NOMO-1 (cell line): ENCODE measurements at regions not wholly inside any gene's neighbourhood (a gene's known extent, or its start where the extent isn't known, plus 50 kb on each side); places are given as distances from the start of the nearest gene placed in this dataset.
A peak's percentile ranks its signal among the peaks of the same experiment; 100 is the strongest.

ENCODE experiments used
- DNase-seq, 2 experiments: peaks; one replicate each; lab custom pipeline; 2025; ENCODE audit not compliant: unreplicated experiment in 2 of 2; lab: John Stamatoyannopoulos, UW

- peak; percentile 21 to 60 for DNase-seq
Observed at GRCh38 chr2:217160978-217161973, 301.4 kb upstream of the TNP1 start.

GRCh38 chr2:217160103-217160743 lies 300.4 kb upstream of the TNP1 start:
- peak in 1 of 2 experiments; percentile 41 for DNase-seq

GRCh38 chr2:217158928-217159327 lies 299.1 kb upstream of the TNP1 start:
- DNase-seq: no peak

GRCh38 chr2:217157581-217157980 lies 297.7 kb upstream of the TNP1 start:
- DNase-seq: no peak

DNA sequence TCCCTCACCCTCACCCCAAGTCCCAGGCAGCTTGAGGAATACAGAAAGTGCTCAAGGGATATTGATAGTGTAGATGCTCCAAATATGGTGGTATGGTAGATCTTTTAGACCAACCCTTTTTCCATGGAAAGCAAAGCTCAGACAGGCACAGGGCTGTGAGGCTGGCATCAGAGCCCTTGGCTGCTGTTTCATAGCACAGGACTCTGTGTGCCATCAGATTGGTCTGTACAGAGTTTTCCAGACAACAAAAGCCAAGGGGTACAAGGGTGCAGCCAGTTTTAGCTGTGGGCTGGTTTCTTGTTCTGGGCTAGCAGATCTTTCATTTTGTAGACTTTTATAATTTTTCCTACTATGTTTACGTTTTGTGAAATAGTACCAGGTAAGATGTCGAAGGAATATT lies 296.9 kb upstream of the TNP1 start:
- DNase-seq: no peak

DNA sequence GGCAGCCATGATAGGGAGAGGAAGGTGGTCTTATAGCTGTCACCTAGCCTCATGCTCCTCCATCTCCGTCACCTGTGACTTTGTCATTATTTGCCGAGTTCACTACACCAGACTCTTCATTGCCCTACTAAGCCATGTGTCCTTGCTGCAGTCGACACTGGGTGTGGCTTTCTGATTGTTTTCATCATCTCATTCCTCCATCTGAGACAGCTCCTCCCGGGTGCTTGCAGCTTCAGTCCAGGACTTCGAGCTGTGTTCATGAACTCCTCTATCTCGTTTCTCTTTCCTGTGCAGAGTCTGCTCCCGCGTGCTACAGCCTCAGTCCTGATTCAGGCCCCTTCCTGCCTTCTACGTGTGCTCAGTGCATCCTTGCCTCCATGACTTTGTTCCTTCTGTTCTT lies 295.1 kb upstream of the TNP1 start:
- DNase-seq: no peak

DNA sequence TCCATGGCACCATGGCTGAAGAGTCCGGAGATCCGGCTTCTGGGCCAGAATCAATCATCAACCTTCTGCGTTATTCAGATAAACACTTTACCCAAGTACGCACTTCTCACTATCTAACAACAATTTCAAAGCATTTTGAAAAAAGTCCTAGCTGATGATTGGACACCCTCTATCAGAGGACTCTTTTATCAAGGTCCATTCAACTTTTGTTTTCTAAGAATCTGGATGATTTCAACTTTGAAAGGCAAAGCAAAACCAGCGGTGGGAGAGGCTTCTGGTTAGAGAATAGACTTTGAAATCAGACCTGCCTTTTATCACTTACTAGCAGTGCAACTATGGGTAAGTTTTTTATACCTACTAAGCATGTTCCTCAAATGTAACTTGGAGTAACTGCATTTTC lies 293.6 kb upstream of the TNP1 start:
- no peak for DNase-seq

- DNase-seq: no peak
Observed at GRCh38 chr2:217152831-217153230, 293.0 kb upstream of the TNP1 start.

DNA sequence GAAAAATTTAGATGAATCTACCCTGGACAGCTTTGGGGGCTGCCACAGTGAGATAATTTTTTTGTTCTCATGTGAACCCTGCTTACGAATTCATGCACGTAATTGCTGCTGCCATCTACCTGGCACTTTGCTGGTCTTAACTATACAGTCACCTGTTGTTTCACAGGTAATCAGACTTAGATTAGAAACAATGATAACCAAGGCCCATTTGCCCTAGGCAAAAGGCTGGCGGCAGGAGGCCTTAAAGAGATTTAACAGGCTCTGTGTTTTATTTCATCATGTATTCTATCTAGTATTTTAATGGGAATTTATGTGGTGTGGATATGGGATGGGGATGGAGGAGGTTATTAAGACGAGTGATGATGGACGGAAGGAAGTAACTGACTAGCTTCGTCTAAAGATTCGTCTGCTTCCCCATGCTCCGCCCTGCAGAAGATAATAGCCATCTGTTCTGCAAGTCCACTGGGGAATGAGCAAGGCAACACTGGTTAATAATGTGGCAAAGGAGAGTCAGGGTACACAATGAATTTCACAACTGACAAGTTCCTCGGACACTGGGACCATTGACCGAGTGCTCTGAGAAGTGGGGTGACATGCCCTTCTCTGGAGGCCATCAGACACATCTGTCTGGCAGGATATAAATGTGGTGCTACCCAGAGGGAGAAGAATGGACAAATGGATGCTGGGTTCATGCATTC lies 291.8 kb upstream of the TNP1 start:
- no peak for DNase-seq

DNA sequence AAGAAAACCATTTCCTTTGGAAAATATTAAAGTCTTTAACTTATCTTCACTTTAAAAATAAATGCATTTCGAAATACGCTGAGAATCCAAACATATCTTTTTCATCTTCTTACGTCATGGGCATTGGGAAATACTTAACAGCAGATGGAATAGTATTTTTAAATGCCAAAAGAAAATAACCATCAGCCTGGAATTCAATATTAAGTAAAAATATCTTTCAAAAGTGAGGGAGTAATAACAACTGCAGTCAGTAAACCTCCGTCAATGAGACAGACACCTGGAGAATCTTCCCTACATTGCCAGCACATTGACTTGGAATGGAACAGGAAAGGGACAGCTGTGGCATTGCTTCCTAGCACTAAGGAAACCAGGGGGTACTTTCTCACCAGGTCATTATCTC lies 290.4 kb upstream of the TNP1 start:
- no peak for DNase-seq

- DNase-seq: no peak
Observed at GRCh38 chr2:217149087-217149660, 289.3 kb upstream of the TNP1 start.

DNA sequence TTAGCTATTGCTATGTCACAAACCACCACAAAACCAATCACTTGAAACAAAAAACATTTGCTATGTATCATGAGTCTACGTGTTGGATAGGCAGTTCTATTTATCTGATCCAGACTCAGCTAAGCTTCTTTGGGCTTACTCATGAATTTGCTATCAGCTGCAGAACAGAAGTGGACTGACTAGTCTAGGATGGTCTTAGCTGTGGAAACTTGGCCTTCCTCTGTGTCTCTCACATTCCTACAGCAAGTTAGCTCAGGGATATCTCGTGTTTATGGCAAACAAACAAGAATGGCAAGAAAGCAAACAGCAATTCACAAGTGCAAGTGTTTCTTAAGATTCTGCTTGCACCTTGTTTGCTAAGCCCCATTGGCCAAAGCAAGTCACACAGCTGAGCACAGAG lies 288.0 kb upstream of the TNP1 start:
- no peak for DNase-seq

- DNase-seq: no peak
Observed at GRCh38 chr2:217146956-217147355, 287.1 kb upstream of the TNP1 start.

- no peak for DNase-seq
Observed at GRCh38 chr2:217142649-217143266, 282.9 kb upstream of the TNP1 start.

DNA sequence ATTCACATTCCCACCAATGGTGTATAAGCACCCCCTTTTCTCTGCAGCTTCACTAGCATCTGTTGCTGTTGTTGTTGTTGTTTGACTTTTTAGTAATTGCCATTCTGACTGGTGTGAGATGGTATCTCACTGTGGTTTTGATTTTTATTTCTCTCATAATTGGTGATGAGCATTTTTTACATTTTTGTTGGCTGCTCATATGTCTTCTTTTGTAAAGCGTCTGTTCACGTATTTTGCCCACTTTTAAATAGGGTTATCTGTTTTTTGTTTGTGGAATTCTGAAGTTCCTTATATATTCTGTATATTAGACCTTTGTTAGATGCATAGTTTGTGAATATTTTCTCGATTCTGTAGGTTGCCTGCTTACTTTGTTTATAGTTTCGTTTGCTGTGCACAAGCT lies 278.4 kb upstream of the TNP1 start:
- no peak for DNase-seq

DNA sequence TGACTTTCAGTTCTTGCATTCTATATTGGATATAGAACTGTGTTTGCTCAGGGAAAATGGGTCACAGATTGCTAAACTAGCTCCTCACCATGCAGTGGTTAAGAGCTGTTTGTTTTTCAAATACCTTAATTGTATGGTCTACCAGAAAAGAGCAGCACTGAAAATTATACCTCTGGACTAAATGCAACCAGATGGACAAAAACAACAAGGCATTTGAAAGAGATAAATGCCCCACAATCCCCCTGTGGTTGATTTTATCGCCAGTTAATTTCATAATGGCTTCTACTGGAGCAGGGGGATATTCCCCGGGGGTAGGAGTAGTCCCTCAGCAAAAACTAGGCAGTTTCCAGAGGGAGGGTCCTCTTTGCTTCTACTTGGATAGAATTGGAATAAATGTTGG lies 267.9 kb upstream of the TNP1 start:
- no peak for DNase-seq

DNA sequence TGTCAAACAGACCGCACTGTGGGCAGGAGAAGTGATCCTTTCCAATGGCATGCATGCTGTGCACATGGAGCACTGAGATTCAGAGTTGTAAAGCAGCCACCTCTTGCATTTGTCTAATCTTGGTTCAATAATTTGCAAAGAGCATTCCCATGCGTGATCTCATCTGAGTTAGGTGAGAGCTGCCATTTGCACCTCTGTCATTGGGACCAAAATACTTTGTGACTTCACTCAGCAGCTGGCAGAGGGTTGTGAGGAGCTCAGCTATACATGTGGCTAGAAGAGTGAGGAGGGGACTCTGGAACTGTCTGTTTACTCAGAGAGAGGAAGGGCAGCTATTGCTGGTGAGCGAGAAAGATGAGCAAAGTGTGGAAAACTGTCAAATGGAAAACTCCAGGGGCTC lies 265.1 kb upstream of the TNP1 start:
- no peak for DNase-seq

GRCh38 chr2:217124050-217124449 lies 264.2 kb upstream of the TNP1 start:
- DNase-seq: no peak

DNA sequence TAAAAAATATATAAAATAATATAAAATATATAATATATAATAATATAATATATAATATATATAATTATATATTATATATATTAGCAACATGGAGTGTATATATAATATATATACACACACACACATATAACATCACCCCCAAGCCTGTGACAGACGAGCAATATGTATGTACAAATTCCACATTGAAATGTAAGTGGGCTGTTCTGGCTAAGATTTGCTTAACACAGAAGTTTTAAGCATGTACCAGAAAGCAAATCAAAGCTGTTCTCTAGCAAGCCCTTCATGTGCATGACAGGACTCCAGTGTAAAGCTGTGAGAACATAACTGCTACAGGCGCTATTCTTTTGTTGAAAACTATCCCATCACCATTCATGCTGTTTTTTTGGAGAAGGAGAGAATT lies 261.7 kb upstream of the TNP1 start:
- peak in 1 of 2 experiments; percentile 11 for DNase-seq

DNA sequence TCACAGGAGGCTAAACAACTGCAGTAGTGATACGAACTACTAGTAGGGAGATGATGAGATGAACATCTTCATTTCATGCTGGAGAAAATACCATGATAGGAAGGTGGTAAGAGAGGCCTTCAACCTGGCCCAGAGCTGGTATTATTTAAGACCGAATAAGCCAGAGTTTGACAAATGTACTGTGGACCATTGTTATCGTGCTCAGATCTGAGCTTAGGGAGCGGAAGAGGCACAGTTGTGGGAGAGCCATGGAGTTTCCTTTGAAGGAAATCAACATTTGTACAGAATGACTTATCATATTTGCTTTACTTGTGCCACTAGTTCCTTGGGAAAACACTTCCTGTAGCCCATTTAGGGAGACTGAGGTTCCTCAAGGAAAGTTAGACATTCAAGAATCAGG lies 260.6 kb upstream of the TNP1 start:
- no peak for DNase-seq
